ENCODE measurements at regions not wholly inside any gene's neighbourhood (a gene's known extent, or its start where the extent isn't known, plus 50 kb on each side); places are given as distances from the start of the nearest gene placed in this dataset.

- H3K27ac ChIP-seq = no peak overlapping the region
- no peak for TF ChIP-seq ZFX (IDR thresholded peaks at IDR 0.05)
- TF ChIP-seq CTCF (conservative IDR thresholded peaks at IDR 0.05) = no peak
Observed at GRCh38 chr13:66003558-66003957, 1226.6 kb downstream of the PCDH9 start.

- H3K27ac ChIP-seq = no peak overlapping the region
- TF ChIP-seq CTCF (conservative IDR thresholded peaks at IDR 0.05) (no peak), ZFX (IDR thresholded peaks at IDR 0.05) (no peak)
Observed at GRCh38 chr13:66001140-66001539, 1229.0 kb downstream of the PCDH9 start.

- H3K27ac ChIP-seq = no peak overlapping the region
- TF ChIP-seq CTCF (conservative IDR thresholded peaks at IDR 0.05) (no peak), ZFX (IDR thresholded peaks at IDR 0.05) (no peak)
Observed at GRCh38 chr13:65999411-65999810, 1230.7 kb downstream of the PCDH9 start.

DNA sequence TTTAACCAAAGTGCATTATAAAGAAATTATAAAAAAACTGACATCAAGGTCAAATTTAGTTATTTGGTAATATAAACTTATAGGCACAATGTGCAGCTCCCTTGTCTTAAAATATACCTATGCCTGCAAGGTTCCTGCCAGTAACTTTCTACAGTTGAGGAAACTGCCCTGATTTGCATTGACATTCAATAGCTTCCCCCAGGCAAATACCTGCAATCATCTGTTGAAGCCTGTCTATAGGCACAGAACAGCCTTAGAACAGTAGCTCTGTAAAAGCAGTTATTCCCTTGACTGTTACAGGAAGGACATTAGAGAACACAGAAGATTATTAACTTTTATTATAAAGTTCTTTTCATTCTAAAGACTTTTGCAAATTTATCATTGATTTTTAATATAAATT is 1239.5 kb downstream of the PCDH9 start:
- H3K27ac ChIP-seq = no peak overlapping the region
- TF ChIP-seq CTCF (conservative IDR thresholded peaks at IDR 0.05) (no peak), ZFX (IDR thresholded peaks at IDR 0.05) (no peak)

GRCh38 chr13:65985612-65986011 is 1244.5 kb downstream of the PCDH9 start:
- H3K27ac ChIP-seq = no peak overlapping the region
- TF ChIP-seq CTCF (conservative IDR thresholded peaks at IDR 0.05) = peak; percentile 74
- no peak for TF ChIP-seq ZFX (IDR thresholded peaks at IDR 0.05)

- TF ChIP-seq ZFX (IDR thresholded peaks at IDR 0.05) (no peak), CTCF (conservative IDR thresholded peaks at IDR 0.05) (no peak)
- no peak overlapping the region for H3K27ac ChIP-seq
Observed at GRCh38 chr13:65977525-65977924, 1252.6 kb downstream of the PCDH9 start.

DNA sequence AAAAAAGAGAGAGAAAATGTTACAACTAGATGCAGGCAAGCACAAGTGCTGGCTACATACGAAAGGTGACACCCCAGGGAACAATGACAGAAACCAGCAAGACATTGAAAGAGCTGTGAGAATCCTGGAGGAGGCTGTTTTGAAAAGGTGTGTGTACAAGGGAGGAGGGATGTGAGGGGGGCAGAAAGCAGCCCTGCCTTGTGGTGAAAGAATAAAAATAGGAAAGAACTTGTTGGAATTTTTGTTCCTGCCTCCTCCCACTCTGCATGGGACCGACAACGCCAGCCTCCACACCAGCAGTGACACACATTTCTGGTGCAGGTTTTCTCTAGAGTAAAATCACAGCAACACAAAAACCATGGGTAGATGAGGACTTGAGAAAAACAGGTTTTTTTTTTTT is 1258.6 kb downstream of the PCDH9 start:
- TF ChIP-seq ZFX (IDR thresholded peaks at IDR 0.05) (no peak), CTCF (conservative IDR thresholded peaks at IDR 0.05) (no peak)
- H3K27ac ChIP-seq = no peak overlapping the region

Measured in C4-2B (cell line).